ENCODE measurements at regions not wholly inside any gene's neighbourhood (a gene's known extent, or its start where the extent isn't known, plus 50 kb on each side); places are given as distances from the start of the nearest gene placed in this dataset.

DNA sequence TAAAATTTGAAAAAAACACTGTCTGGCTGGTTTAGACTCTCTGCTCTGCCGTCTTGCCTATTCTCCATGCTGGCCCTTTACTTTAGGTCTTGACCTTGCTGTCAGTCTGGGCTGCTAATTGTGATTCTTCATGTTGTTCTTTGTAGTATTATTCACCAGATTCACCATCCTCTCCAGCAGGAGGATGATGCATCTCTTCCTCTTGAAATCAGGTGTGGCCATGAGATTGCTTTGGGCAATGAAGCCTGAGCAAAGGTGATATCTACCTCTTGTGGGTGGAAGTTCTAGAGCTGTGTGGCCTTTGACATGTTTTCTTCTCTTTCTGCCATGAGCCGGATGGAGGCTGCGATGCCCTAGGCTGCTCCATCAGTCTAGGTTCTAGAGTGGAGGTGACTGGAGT lies 51.3 kb upstream of the ITPRID1 start (continued):
- TF ChIP-seq ESRRG (CRISPR knock-in tag; IDR thresholded peaks at IDR 0.05) (no peak), ZFP30 (CRISPR knock-in tag; IDR thresholded peaks at IDR 0.05) (no peak), SNAI2 (CRISPR knock-in tag; IDR thresholded peaks at IDR 0.05) (no peak)

Data from SK-N-SH treated with all-trans-retinoic acid at 6 μM for 48 hours (cell line).